HG03460 (cell line): ENCODE measurements at regions not wholly inside any gene's neighbourhood (a gene's known extent, or its start where the extent isn't known, plus 50 kb on each side); places are given as distances from the start of the nearest gene placed in this dataset.

Experiments used
- ATAC-seq: cut with Tn5 transposase; IDR thresholded peaks from one replicate; pipeline ENCODE4 v1.9.1; 2021; ENCODE audit not compliant: unreplicated experiment

DNA sequence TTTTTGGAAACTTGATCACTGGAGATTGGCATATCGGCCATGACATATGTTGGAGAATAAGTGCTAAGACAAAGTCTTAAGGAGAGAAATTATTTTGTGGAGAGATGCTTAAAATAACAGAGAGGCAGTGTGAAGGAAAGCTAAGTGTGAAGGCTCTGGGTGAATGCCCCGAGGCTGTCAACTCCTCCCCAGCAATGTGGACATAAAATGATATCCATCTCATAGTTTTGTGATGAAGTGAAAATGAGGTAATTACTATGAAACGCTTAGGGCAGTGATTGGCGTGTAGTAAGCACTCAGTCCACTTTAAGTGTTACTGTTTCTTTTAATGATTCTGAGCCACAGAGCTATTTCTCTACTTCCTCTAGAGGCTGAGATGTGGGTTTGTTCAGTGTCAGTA, 195.8 kb upstream of the KLF12 start:
- no peak for ATAC-seq

DNA sequence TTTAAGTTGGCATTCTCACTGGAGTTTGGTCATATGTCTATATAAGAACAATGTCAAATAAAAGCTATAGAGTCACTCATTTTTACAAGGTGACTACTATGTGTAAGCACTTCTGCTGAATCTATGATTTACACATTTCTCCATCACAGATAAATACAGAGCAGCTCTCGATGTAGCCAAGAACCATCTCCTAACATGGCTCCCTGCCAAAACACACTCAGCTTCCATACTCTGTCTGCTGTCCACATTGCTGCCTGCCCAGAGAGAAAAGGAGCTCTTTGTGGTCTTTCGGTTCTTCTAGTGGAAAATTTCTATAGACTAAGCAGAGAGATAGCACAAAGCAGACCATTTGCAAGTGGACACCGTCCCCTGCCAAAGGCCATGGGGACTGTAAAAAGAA, 190.9 kb upstream of the KLF12 start:
- ATAC-seq, result no peak

DNA sequence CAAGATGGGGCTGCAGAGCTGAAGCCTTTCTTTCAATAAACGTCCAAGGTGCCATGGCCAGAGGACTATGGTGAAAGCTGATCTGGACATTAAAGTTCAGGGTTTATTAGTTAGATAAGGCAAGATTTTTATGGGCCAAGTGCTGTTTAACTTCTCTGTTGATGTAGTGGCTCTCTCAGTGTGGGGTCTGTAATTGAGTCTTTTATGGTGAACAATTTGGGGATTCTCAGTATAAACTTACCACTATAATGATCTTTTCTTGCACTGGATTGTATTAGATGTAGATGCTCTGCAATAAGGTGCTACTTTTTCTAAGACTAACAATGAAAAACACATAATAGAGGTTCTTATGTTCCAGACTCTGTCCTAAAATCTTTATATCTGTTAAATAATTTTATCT, 190.1 kb upstream of the KLF12 start:
- ATAC-seq, result no peak

GRCh38 chr13:74322562-74322961, 188.4 kb upstream of the KLF12 start:
- no peak for ATAC-seq

GRCh38 chr13:74320282-74320681, 186.1 kb upstream of the KLF12 start:
- ATAC-seq, result no peak

DNA sequence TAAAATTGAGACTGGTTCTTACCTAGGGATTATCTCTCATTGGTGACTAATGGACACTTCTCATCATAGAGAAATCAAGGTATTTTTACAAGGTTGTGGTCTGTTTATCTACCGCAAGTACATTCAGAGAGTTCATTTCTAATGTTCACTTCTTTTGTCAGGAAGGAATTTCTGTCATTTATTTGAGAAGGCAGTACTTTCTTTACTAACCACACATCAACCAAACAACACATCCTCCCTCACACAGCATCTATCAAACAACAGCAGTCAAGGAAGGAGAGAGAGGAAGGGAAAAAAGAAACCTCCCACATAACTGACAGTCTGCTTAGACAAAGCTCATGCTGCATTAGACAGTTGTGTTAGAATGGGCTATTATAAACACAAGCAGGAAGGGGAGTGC, 182.3 kb upstream of the KLF12 start:
- no peak for ATAC-seq

DNA sequence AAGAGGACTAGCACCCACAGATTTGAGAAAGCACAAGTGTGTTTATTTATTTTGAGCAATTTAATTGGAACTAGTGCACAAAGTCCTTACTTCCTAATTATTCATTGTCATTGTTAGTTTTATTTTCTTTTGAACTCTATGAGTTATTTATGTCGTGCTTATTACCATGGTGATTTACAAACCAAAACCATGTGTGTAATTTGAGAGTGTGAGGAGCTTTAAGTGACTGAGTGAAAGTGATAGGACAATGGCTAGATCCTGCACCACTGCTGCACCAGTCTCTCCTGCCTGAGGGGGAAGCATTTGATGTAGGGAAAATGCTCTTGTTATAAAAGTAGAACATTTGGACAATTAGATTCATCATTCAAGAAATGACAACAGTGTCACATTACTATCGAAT, 172.3 kb upstream of the KLF12 start:
- ATAC-seq, result no peak

DNA sequence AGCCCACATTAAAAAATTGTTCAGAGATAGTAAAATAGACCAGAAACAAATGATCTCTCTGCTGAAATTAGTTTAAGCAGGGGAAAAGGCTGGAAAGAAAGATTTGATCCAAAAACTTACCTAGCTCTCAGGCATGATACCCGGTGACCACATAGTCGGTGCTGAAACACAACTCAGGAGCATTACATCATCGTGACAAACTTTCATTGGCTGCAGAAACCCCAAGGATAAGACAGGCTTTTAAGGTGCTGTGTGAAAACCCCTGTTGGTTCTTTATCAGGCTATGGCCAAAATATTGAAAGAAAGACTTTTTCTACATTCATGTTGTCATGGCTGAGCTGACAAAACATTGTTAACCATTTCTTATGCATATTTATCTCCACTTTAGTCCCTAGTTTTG, 171.7 kb upstream of the KLF12 start:
- ATAC-seq, result no peak

DNA sequence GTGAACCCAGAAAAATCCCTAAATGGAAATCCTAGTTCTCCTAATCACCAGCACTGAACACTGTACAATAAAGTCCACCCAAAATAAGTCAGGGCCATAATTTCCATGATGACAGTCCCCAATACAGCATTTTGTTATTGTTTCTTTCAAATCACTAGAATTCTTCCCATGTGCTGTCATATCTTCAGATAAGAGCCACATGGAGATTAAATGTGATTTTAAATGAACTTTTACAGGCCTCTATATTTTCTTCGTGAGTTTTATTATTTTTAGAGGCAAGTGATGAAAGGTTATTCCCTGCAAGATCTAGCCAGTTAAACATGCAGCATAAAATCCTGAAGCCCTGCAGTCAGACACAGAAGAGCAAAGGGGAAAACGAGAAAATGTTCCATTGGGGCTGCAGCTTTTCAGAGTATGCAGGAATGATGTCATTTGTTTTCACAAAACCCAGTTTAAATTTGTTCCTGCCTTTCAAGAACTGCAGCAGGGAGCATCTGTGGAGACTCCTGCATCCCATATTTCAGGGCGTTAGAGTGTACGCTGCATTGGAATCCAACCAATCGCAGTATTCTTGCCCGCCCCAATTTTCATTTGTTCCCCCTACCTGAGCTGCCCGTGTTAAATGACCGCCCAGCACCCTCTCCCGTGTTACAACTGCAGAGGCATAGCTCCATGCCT, 167.2 kb upstream of the KLF12 start:
- ATAC-seq, result no peak

- ATAC-seq, result no peak
Measured at GRCh38 chr13:74300162-74300561, 166.0 kb upstream of the KLF12 start.

DNA sequence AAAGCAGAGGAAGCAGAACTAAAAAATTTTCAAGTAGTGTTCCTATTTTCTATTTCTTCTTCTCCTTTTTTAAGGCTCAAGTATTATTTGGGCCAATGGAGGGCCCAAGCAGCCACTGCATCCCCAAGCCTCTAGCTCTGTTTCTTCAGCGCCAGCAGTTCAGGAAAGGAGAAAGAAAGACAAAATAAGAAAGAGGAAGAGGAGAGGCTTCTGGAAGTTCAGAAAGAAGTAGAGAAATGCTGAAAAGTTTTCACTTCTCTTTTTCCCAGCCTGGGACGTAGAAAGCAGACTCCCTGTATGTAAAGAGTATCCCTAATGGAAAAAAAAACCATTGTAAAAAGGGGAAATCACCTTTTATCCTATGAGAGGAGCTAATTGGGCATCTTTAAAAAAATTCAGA, 165.5 kb upstream of the KLF12 start:
- no peak for ATAC-seq

DNA sequence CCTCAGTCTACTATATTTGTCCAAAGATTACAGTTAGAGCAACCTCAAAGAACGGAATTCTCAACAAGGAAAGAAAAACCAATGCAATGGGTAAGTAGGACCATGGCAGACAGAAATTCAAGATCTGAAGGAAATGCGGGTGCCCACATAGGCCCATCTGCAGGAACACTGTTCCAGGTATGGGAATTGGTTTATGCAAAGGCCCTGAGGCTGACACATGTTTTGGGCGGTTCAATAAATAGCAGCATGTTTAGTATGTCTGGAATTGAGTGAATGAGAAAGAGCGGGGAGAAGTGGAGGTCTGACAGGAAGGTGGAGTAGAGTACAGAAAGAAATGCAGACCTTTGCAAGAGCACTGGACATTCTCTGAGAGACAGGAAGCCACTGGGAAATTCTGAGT, 164.7 kb upstream of the KLF12 start:
- ATAC-seq, result no peak

DNA sequence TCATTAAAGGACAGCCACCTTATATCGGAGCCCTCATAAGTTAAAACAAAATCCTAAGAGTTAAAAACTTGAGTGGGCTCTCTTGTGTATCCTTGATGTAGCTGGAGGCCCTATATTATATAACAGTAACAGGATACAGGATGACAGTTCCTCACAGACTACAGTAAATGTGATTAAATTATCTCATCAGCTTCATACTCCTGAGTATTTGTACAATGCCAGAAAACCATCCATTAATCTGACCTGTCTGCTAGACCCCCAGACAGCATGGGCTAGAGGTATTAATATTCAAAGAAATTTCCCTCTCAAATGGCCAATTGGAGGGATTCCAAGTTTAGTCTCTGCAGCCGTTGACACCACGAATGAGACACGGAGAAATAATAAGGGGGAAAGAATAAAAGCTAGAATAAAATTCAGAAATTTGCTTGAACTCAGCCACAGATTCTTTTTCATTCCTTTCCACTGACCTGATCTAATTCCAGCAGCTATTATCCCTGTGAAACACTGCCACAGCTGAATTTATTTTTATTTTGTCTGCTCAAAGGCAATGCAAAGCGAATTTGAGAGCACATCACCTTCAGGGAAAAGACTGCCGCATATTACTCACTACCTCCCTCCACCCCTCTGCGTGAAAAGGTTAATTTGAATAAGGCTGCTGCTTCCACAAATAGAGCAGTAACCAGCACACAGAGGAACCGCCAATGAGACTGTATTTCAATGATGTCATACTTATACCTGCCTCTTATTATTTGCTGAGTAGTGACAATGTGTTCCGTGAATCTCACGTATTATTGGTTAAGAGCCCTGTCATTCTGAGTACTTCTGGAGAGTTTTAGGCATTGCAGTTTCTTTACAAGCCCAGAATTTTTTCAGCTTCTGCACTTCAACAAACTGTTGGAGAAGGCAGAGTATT, 155.9 kb upstream of the KLF12 start:
- peak; percentile 54 for ATAC-seq

GRCh38 chr13:74289107-74289506, 154.9 kb upstream of the KLF12 start:
- ATAC-seq, result no peak

DNA sequence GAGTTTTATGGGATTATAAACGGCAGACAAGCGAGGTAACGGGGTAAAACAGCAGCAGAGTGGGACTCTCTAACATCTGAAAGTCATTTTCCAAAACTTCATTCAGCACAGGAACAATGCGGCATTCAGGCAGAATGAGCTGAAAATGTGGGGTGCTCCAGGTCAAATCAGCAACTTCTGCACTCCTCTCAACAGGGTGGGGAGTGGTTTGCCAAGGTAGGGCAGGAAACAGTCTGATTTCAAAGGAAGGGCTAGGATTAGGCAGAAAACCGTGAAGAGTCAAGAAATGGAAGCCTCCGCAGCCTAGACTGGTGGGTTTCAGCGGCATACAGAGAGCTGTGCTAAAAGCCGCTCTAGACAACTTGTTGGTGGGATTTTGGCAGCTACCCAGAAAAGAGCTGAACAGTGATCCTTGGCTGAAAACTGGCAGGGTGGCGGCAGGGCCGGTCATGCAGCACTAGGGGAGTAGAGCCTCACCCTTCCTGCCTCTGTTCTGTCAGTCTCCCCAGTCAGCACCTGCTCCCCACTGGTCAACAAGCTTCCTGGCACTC, 154.2 kb upstream of the KLF12 start:
- no peak for ATAC-seq

- ATAC-seq, result no peak
Measured at GRCh38 chr13:74287724-74288169, 153.5 kb upstream of the KLF12 start.

GRCh38 chr13:74280795-74281490, 146.7 kb upstream of the KLF12 start:
- ATAC-seq, result no peak

- ATAC-seq, result no peak
Measured at GRCh38 chr13:74280093-74280794, 146.0 kb upstream of the KLF12 start.

GRCh38 chr13:74278901-74279300, 144.7 kb upstream of the KLF12 start:
- no peak for ATAC-seq

GRCh38 chr13:74274916-74275315, 140.7 kb upstream of the KLF12 start:
- no peak for ATAC-seq

DNA sequence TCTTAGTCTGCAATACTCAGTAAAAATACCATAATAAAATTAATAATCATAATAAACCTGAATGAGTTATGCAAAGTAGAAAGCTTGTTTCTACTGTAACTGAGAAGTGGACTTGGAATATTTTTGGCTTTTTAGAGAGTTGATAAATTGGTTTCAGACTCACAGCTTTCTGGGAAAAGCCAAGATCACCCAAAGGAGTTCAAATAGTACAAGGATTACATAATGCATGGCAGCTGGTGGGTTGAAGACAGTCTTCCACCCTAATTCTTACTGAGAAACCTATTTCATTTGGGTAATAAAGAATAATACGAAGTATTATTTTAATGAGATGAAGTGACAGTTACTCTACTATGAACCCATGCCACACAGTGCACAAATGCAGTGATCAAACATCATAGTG, 139.4 kb upstream of the KLF12 start:
- ATAC-seq, result no peak
